GM18505 (cell line): ENCODE measurements at regions not wholly inside any gene's neighbourhood (a gene's known extent, or its start where the extent isn't known, plus 50 kb on each side); places are given as distances from the start of the nearest gene placed in this dataset.
"Not testable (repeated sequence)": the region's sequence is repeated elsewhere in the genome, so short reads cannot be mapped to it uniquely, and the experiment has no call there.

Experiments
- ATAC-seq: cut with Tn5 transposase; IDR thresholded peaks from one replicate; pipeline ENCODE4 v1.9.1; 2021; ENCODE audit not compliant: unreplicated experiment
- POLR2A ChIP-seq: IDR thresholded peaks from 4 replicates; pipeline ENCODE4 v1.6.1; 2011; ENCODE audit warnings: borderline replicate concordance; ENCODE audit not compliant: insufficient read depth, insufficient read length; ENCODE audit errors: extremely low read depth

GRCh38 chr10:45544191-45544590, 128.4 kb downstream of the ZFAND4 start:
- no peak for ATAC-seq
- no peak for TF ChIP-seq POLR2A

GRCh38 chr10:45541032-45541431, 131.5 kb downstream of the ZFAND4 start:
- ATAC-seq = not testable (repeated sequence)

- ATAC-seq = not testable (repeated sequence)
Measured at GRCh38 chr10:45540589-45540988, 132.0 kb downstream of the ZFAND4 start.

GRCh38 chr10:45539569-45539968, 133.0 kb downstream of the ZFAND4 start:
- ATAC-seq = not testable (repeated sequence)

GRCh38 chr10:45534572-45534971, 138.0 kb downstream of the ZFAND4 start:
- ATAC-seq = no peak
- no peak for TF ChIP-seq POLR2A

GRCh38 chr10:45532480-45532879, 140.1 kb downstream of the ZFAND4 start:
- no peak for TF ChIP-seq POLR2A
- ATAC-seq = no peak

- TF ChIP-seq POLR2A = no peak
- ATAC-seq = no peak
Measured at GRCh38 chr10:45526309-45526905, 146.2 kb downstream of the ZFAND4 start.

- TF ChIP-seq POLR2A = no peak
- no peak for ATAC-seq
Measured at GRCh38 chr10:45520476-45520875, 146.5 kb downstream of the ALOX5 start.

- ATAC-seq = no peak
Measured at GRCh38 chr10:45518741-45519140, 144.7 kb downstream of the ALOX5 start.

GRCh38 chr10:45515630-45516029, 141.6 kb downstream of the ALOX5 start:
- ATAC-seq = no peak

More at GRCh38 chr10:45518741-45519140, 144.7 kb downstream of the ALOX5 start:
- no peak for TF ChIP-seq POLR2A

GRCh38 chr10:45514291-45515270, 140.6 kb downstream of the ALOX5 start:
- no peak for ATAC-seq
- TF ChIP-seq POLR2A = no peak

More at GRCh38 chr10:45515630-45516029, 141.6 kb downstream of the ALOX5 start:
- TF ChIP-seq POLR2A = no peak

GRCh38 chr10:45513551-45513950, 139.5 kb downstream of the ALOX5 start:
- ATAC-seq = no peak
- TF ChIP-seq POLR2A = no peak

GRCh38 chr10:45511926-45512325, 137.9 kb downstream of the ALOX5 start:
- ATAC-seq = not testable (repeated sequence)

GRCh38 chr10:45509491-45509890, 135.5 kb downstream of the ALOX5 start:
- no peak for ATAC-seq
- no peak for TF ChIP-seq POLR2A
